Panc1 (cell line): ENCODE measurements at regions not wholly inside any gene's neighbourhood (a gene's known extent, or its start where the extent isn't known, plus 50 kb on each side); places are given as distances from the start of the nearest gene placed in this dataset.

Experiments
- ATAC-seq: fragments of 200-7000 bp; cut with Tn5 transposase; 2 replicates; pipeline ENCODE4 v1.9.1; 2020; ENCODE audit warnings: mild to moderate bottlenecking, moderate library complexity
- BruUV-seq: library from RNA; stranded (reverse); fragments of 400-500 nt; replicated peaks from 2 replicates; lab custom pipeline; 2021; lab: Mats Ljungman, UMichigan
- CTCF ChIA-PET: fragments of 300-600 bp; sonication (Branson Sonifier 250); formaldehyde crosslinking; loops from one replicate; lab custom pipeline; 2022; ENCODE audit warnings: antibody characterized with exemption; lab: Charles Lee
- POLR2A ChIA-PET: fragments of 300-600 bp; sonication (Branson Sonifier 250); formaldehyde crosslinking; loops from one replicate; lab custom pipeline; 2022; ENCODE audit warnings: antibody characterized with exemption; lab: Charles Lee
- DNase-seq: peaks from one replicate; pipeline ENCODE4 v3.0.0-alpha.2; 2010; ENCODE audit warnings: low read depth, low spot score
- H3K27ac ChIP-seq: 2 replicates; pipeline ENCODE4 v1.5.1; 2011; ENCODE audit warnings: mild to moderate bottlenecking, low read length, inconsistent platforms
- H3K27me3 ChIP-seq: fragments of 200-500 bp; sonication (Bioruptor generic); 2 replicates; pipeline ENCODE4 v1.6.0; 2014; ENCODE audit warnings: low read length, inconsistent platforms; ENCODE audit not compliant: control insufficient read depth, insufficient read depth
- H3K36me3 ChIP-seq: fragments of 200-500 bp; sonication (Bioruptor generic); 2 replicates; pipeline ENCODE4 v1.5.1; 2014; ENCODE audit warnings: inconsistent platforms, mild to moderate bottlenecking, low read length, moderate library complexity; ENCODE audit not compliant: control insufficient read depth, insufficient read depth
- H3K4me1 ChIP-seq: 2 replicates; pipeline ENCODE4 v1.5.1; 2011; ENCODE audit warnings: inconsistent platforms, mild to moderate bottlenecking, low read length, moderate library complexity; ENCODE audit not compliant: control insufficient read depth, insufficient read depth
- H3K4me3 ChIP-seq, 2 experiments: 2 replicates each; pipeline ENCODE4 v1.5.1; 2011 to 2012; ENCODE audit warnings: low read depth in 2 of 2, low read length in 2 of 2, mild to moderate bottlenecking in 2 of 2, inconsistent platforms in 1 of 2, moderate library complexity in 1 of 2
- H3K9me3 ChIP-seq: fragments of 200-500 bp; sonication (Bioruptor generic); 2 replicates; pipeline ENCODE4 v1.5.1; 2014; ENCODE audit warnings: low read depth, mild to moderate bottlenecking, inconsistent platforms, low read length, moderate library complexity; ENCODE audit not compliant: control insufficient read depth, insufficient read depth
- POLR2AphosphoS5 ChIP-seq: IDR thresholded peaks from 2 replicates; pipeline ENCODE4 v1.6.1; 2012; ENCODE audit warnings: mild to moderate bottlenecking, low read depth, low read length, moderate library complexity
- SIN3A ChIP-seq: IDR thresholded peaks from 2 replicates; pipeline ENCODE4 v1.6.1; 2012; ENCODE audit warnings: low read depth, mild to moderate bottlenecking, low read length, moderate library complexity, borderline replicate concordance; ENCODE audit not compliant: insufficient read depth
- TCF7L2 ChIP-seq: IDR thresholded peaks from 2 replicates; pipeline ENCODE4 v1.6.1; 2011; ENCODE audit warnings: mild to moderate bottlenecking, low read depth, low read length, inconsistent platforms
- in situ Hi-C: cut with HindIII; loops from 2 replicates; pipeline ENCODE4 v1.10.0; 2016; ENCODE audit warnings: low sequenced_read_pairs, low pct_unique_long_range_greater_than_20kb
- intact Hi-C: fragments of 100-400 bp; cut with micrococcal nuclease; formaldehyde crosslinking; loops from one replicate; pipeline ENCODE4 v1.10.0; 2022; ENCODE audit not compliant: unreplicated experiment
- TF ChIP-seq, protein P1 (sequence below), 2 experiments: IDR thresholded peaks; 2 replicates each; pipeline ENCODE4 v1.6.1; 2011 to 2012; ENCODE audit warnings: low read depth in 2 of 2, control low read depth in 1 of 2, low read length in 1 of 2, mild to moderate bottlenecking in 1 of 2, moderate library complexity in 1 of 2; ENCODE audit not compliant: insufficient read depth in 1 of 2
- TF ChIP-seq, protein P2 (sequence below): fragments of 450-650 bp; IDR thresholded peaks from 2 replicates; pipeline ENCODE4 v1.5.1; 2017; ENCODE audit warnings: mild to moderate bottlenecking

DNA sequence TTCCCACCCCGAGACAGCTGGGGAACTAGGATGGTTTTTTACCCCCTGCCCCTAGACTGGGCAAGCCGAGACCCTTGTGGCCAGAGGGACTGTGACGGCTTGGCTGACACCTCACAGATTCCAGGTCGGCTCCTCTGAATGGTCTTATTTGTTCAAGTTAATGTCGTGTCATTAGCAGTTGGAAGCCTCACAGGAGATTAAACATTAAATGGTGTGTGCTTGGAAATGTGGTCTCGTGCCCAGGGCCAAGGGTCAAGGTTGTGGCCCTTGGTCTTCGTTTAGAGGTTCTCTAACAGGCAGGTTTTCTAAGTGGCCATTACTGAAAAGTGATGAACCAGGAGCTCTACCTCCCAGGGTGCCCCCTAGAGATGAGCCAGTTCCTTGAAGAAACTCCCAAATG, 61.2 kb upstream of the RXRA start:
- no peak overlapping the region for H3K27ac ChIP-seq
- no peaks in the 10 kb centered on the region for H3K27me3 ChIP-seq
- no peak overlapping the region for H3K4me3 ChIP-seq
- H3K9me3 ChIP-seq: no peaks in the 10 kb centered on the region
- in situ Hi-C loops (no loop called here), intact Hi-C loops (no loop called here)
- no peaks in the 10 kb centered on the region for H3K4me1 ChIP-seq
- ChIA-PET POLR2A (no interaction called here), CTCF (no interaction called here)
- no peak for DNase-seq
- no peaks in the 10 kb centered on the region for H3K36me3 ChIP-seq
- ATAC-seq: no peak
- TF ChIP-seq, protein P1, sequence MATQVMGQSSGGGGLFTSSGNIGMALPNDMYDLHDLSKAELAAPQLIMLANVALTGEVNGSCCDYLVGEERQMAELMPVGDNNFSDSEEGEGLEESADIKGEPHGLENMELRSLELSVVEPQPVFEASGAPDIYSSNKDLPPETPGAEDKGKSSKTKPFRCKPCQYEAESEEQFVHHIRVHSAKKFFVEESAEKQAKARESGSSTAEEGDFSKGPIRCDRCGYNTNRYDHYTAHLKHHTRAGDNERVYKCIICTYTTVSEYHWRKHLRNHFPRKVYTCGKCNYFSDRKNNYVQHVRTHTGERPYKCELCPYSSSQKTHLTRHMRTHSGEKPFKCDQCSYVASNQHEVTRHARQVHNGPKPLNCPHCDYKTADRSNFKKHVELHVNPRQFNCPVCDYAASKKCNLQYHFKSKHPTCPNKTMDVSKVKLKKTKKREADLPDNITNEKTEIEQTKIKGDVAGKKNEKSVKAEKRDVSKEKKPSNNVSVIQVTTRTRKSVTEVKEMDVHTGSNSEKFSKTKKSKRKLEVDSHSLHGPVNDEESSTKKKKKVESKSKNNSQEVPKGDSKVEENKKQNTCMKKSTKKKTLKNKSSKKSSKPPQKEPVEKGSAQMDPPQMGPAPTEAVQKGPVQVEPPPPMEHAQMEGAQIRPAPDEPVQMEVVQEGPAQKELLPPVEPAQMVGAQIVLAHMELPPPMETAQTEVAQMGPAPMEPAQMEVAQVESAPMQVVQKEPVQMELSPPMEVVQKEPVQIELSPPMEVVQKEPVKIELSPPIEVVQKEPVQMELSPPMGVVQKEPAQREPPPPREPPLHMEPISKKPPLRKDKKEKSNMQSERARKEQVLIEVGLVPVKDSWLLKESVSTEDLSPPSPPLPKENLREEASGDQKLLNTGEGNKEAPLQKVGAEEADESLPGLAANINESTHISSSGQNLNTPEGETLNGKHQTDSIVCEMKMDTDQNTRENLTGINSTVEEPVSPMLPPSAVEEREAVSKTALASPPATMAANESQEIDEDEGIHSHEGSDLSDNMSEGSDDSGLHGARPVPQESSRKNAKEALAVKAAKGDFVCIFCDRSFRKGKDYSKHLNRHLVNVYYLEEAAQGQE (IDR thresholded peaks at IDR 0.05; ENCODE audit: insufficient read depth in 1 of 2, low read depth in 2 of 2, low read length in 1 of 2): no peak
- TF ChIP-seq SIN3A: no peak
- TF ChIP-seq TCF7L2: no peak
- TF ChIP-seq POLR2AphosphoS5: no peak
- TF ChIP-seq, protein P2, sequence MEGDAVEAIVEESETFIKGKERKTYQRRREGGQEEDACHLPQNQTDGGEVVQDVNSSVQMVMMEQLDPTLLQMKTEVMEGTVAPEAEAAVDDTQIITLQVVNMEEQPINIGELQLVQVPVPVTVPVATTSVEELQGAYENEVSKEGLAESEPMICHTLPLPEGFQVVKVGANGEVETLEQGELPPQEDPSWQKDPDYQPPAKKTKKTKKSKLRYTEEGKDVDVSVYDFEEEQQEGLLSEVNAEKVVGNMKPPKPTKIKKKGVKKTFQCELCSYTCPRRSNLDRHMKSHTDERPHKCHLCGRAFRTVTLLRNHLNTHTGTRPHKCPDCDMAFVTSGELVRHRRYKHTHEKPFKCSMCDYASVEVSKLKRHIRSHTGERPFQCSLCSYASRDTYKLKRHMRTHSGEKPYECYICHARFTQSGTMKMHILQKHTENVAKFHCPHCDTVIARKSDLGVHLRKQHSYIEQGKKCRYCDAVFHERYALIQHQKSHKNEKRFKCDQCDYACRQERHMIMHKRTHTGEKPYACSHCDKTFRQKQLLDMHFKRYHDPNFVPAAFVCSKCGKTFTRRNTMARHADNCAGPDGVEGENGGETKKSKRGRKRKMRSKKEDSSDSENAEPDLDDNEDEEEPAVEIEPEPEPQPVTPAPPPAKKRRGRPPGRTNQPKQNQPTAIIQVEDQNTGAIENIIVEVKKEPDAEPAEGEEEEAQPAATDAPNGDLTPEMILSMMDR: no peak
- BruUV-seq: no TSS peak

- DNase-seq (no peak), ATAC-seq (no peak)
- CTCF ChIA-PET: interaction anchor here (0.6 to 0.8 kb wide), 2 partner anchors 91 to 954 kb away, joined by 3 to 6 read pairs; no protein-coding TSS in a partner anchor
- no peaks in the 10 kb centered on the region for H3K36me3 ChIP-seq
- no peak overlapping the region for H3K27ac ChIP-seq
- POLR2A ChIA-PET: no interaction called here
- no peaks in the 10 kb centered on the region for H3K27me3 ChIP-seq
- in situ Hi-C loops: no loop called here
- BruUV-seq: no TSS peak
- no peak overlapping the region for H3K4me3 ChIP-seq
- H3K9me3 ChIP-seq: no peaks in the 10 kb centered on the region
- no peaks in the 10 kb centered on the region for H3K4me1 ChIP-seq
- TF ChIP-seq SIN3A (no peak), TCF7L2 (no peak), POLR2AphosphoS5 (no peak)
- TF ChIP-seq, protein P1 (IDR thresholded peaks at IDR 0.05; ENCODE audit: insufficient read depth in 1 of 2, low read depth in 2 of 2, low read length in 1 of 2): no peak
- TF ChIP-seq, protein P2: no peak
- intact Hi-C loops: no loop called here
Observed at GRCh38 chr9:134266418-134266817, 59.8 kb upstream of the RXRA start.
